Activated CD4-positive, alpha-beta T cell treated with anti-CD3 and anti-CD28 coated beads for 36 hours (primary cell): ENCODE measurements at regions not wholly inside any gene's neighbourhood (a gene's known extent, or its start where the extent isn't known, plus 50 kb on each side); places are given as distances from the start of the nearest gene placed in this dataset.

Experiments
- ATAC-seq: fragments of 200-7000 bp; cut with Tn5 transposase; one replicate; pipeline ENCODE4 v1.10.0; 2021; ENCODE audit warnings: mild to moderate bottlenecking, moderate library complexity
- CTCF ChIA-PET: fragments of 350-600 bp; sonication (Branson Sonifier 250); formaldehyde crosslinking; loops from one replicate; lab custom pipeline; 2021; ENCODE audit warnings: antibody characterized with exemption; lab: Charles Lee
- POLR2A ChIA-PET: fragments of 350-600 bp; sonication (Branson Sonifier 250); formaldehyde crosslinking; loops from one replicate; lab custom pipeline; 2021; ENCODE audit warnings: antibody characterized with exemption, inconsistent platforms; lab: Charles Lee
- DNase-seq: peaks from one replicate; pipeline ENCODE4 v3.0.0-alpha.2; 2020
- H3K27ac Mint-ChIP-seq: one replicate; pipeline ENCODE4 v1.8.0; 2021; ENCODE audit warnings: mixed read lengths
- H3K27me3 Mint-ChIP-seq: one replicate; pipeline ENCODE4 v1.8.0; 2021; ENCODE audit warnings: mixed read lengths
- H3K36me3 Mint-ChIP-seq: one replicate; pipeline ENCODE4 v1.8.0; 2021; ENCODE audit warnings: low read depth, mixed read lengths
- H3K4me1 Mint-ChIP-seq: one replicate; pipeline ENCODE4 v1.8.0; 2021; ENCODE audit warnings: mixed read lengths
- H3K4me3 Mint-ChIP-seq: one replicate; pipeline ENCODE4 v1.8.0; 2021; ENCODE audit warnings: mild to moderate bottlenecking, moderate library complexity, mixed read lengths
- H3K9me3 Mint-ChIP-seq: one replicate; pipeline ENCODE4 v1.8.0; 2021; ENCODE audit warnings: low read depth, mixed read lengths
- intact Hi-C, 2 experiments: fragments of 100-400 bp; cut with DNase I in 1 of 2; cut with micrococcal nuclease in 1 of 2; formaldehyde crosslinking; loops; one replicate each; pipeline versions ENCODE4 v1.14.2 to v1.15.1; 2022 to 2024; cut with DNase I, micrococcal nuclease

DNA sequence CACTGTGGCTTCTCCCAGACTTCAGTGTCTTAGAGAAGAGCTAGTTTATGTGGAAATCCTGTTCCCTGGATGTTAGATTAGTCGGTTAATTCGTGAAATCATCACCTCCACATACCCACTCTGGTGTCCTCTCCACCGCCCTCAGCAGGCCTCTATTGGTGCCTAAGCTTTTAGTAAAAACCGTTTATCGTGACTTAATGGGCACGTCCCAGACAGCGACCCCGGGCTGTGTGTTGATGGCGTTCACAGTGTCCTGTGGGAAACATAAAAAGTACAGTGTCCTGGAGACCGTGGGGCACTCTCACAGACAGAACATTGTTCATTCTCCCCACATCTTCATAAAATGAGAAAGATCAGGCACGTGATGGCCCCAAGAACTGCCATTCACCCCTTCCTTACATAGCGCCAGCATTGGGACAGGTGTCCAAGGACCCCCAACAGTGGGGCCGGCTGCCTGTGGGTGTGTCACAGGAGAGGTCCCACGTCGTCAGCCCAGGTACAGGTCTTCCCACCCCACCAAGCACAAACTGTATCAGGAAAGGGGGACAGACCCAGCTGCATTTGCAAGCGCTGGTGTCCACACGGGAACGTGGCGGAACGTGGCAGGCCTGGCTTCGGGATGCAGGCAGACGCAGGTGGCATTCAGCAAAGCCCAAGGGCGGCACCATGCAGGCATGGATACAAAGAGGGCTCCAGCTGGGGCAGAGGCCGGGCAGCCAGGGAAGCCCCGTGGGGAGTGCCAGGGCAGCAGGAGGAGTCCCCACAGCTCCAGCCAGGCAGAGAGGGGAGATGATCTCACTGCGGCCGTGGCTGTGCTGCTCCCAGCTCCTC, 237.7 kb downstream of the DLL1 start:
- Mint-ChIP-seq H3K4me3 (no peak overlapping the region), H3K27me3 (peaks cover 2% of the 10 kb centered on the region), H3K4me1 (no peaks in the 10 kb centered on the region), H3K27ac (no peak overlapping the region), H3K36me3 (no peaks in the 10 kb centered on the region), H3K9me3 (no peaks in the 10 kb centered on the region)
- ATAC-seq (no peak), DNase-seq (no peak)
- intact Hi-C loops: no loop called here
- ChIA-PET POLR2A (no interaction called here), CTCF (no interaction called here)

GRCh38 chr6:170051229-170052172, 239.4 kb downstream of the DLL1 start:
- H3K4me1 Mint-ChIP-seq: no peaks in the 10 kb centered on the region
- CTCF ChIA-PET: interaction anchor here (0.8 kb wide), 1 partner anchor 173 kb away, joined by 3 read pairs; no protein-coding TSS in a partner anchor
- POLR2A ChIA-PET: no interaction called here
- intact Hi-C loops: no loop called here
- DNase-seq (no peak), ATAC-seq (no peak)
- no peaks in the 10 kb centered on the region for H3K36me3 Mint-ChIP-seq
- H3K27ac Mint-ChIP-seq: no peak overlapping the region
- H3K4me3 Mint-ChIP-seq: no peak overlapping the region
- H3K9me3 Mint-ChIP-seq: no peaks in the 10 kb centered on the region
- peaks cover 2% of the 10 kb centered on the region for H3K27me3 Mint-ChIP-seq

- Mint-ChIP-seq H3K9me3 (no peaks in the 10 kb centered on the region), H3K27ac (no peak overlapping the region), H3K27me3 (peaks cover 2% of the 10 kb centered on the region), H3K36me3 (no peaks in the 10 kb centered on the region), H3K4me3 (no peak overlapping the region), H3K4me1 (no peaks in the 10 kb centered on the region)
- DNase-seq (no peak), ATAC-seq (no peak)
- ChIA-PET CTCF (no interaction called here), POLR2A (no interaction called here)
- intact Hi-C loops: no loop called here
Observed at GRCh38 chr6:170050591-170051041, 240.3 kb downstream of the DLL1 start.

- POLR2A ChIA-PET: no interaction called here
- no peaks in the 10 kb centered on the region for H3K4me1 Mint-ChIP-seq
- no peak overlapping the region for H3K27ac Mint-ChIP-seq
- no peak overlapping the region for H3K4me3 Mint-ChIP-seq
- intact Hi-C loops: no loop called here
- no peaks in the 10 kb centered on the region for H3K9me3 Mint-ChIP-seq
- CTCF ChIA-PET: interaction anchor here (0.8 kb wide), 1 partner anchor 512 kb away, joined by 3 read pairs; no protein-coding TSS in a partner anchor
- no peak for DNase-seq
- H3K27me3 Mint-ChIP-seq: peaks cover 2% of the 10 kb centered on the region
- ATAC-seq: no peak
- H3K36me3 Mint-ChIP-seq: no peaks in the 10 kb centered on the region
Observed at GRCh38 chr6:170049641-170050561, 241.0 kb downstream of the DLL1 start.

- no peak for DNase-seq
- H3K4me1 Mint-ChIP-seq: no peaks in the 10 kb centered on the region
- ChIA-PET POLR2A (no interaction called here), CTCF (interaction anchor here (0.8 kb wide), 1 partner anchor 513 kb away, joined by 3 read pairs; no protein-coding TSS in a partner anchor)
- intact Hi-C loops: no loop called here
- H3K27ac Mint-ChIP-seq: no peak overlapping the region
- peaks cover 2% of the 10 kb centered on the region for H3K27me3 Mint-ChIP-seq
- H3K4me3 Mint-ChIP-seq: no peak overlapping the region
- ATAC-seq: peak; percentile 26
- no peaks in the 10 kb centered on the region for H3K36me3 Mint-ChIP-seq
- no peaks in the 10 kb centered on the region for H3K9me3 Mint-ChIP-seq
Observed at GRCh38 chr6:170048615-170049256, 242.1 kb downstream of the DLL1 start.

DNA sequence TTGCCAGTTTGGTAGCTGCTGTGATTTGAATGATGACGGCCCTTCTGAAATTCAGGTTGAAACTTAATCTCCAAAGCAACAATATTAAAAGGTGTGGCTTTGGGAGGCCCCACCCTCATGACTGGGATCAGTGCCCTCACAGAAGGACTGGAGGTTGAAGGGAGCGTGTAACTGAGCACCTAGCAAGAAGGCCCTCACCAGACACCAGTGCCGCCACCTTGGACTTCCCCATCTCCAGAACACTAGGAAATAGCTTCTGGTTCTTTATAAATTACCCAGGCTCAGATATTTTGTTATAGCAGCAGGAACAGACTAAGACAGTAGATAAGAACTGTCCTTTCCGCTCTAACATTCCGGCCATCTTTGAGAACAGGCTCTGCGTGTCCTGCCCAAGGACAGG, 243.1 kb downstream of the DLL1 start:
- Mint-ChIP-seq H3K4me3 (no peak overlapping the region), H3K27ac (no peak overlapping the region), H3K4me1 (no peaks in the 10 kb centered on the region), H3K27me3 (peaks cover 2% of the 10 kb centered on the region), H3K36me3 (no peaks in the 10 kb centered on the region), H3K9me3 (no peaks in the 10 kb centered on the region)
- POLR2A ChIA-PET: no interaction called here
- CTCF ChIA-PET: no interaction called here
- DNase-seq (no peak), ATAC-seq (no peak)
- intact Hi-C loops: no loop called here

DNA sequence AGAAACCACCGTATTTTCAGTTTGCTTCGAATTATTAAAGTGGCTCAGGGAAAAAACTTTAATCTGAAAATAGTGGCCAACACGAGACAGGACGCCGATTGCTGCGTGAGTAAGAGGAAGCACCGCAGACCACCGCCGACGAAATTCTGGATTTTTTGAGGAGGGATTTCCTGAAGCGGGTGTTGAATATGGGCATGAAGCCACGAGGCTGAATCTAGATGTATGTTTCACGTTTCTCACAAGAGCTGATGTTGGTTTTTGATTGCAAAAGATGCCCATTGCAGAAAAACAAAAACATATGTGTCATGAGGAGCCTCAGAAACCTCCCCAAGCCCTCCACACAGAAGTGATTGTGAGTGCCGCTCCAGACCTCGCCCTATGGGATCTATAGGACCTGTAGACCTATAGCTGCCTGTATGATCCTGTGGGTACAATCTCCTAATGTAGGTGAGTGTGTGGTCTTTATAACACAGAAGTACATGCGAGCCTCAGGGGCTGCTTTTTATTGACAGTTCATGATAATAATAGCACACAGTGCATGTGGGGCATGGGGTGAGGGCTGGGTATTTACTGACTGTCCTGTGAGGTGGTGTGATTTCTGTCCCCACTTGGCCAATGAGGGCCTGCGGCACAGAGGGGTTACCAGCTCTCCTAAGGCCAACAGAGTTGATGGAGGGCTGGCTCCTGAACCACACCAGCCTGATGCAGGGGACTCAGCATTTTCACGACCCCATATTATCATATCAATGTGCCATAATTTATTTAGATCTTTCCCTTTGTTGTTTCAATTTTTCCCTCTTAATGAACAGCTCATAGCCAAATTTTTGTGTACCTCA, 243.9 kb downstream of the DLL1 start:
- no peak for ATAC-seq
- Mint-ChIP-seq H3K9me3 (no peaks in the 10 kb centered on the region), H3K4me1 (no peaks in the 10 kb centered on the region), H3K27me3 (peaks cover 2% of the 10 kb centered on the region), H3K27ac (no peak overlapping the region), H3K4me3 (no peak overlapping the region), H3K36me3 (no peaks in the 10 kb centered on the region)
- POLR2A ChIA-PET: no interaction called here
- CTCF ChIA-PET: interaction anchor here (0.7 kb wide), 1 partner anchor 148 kb away, joined by 4 read pairs; no protein-coding TSS in a partner anchor
- no peak for DNase-seq
- intact Hi-C loops: no loop called here

DNA sequence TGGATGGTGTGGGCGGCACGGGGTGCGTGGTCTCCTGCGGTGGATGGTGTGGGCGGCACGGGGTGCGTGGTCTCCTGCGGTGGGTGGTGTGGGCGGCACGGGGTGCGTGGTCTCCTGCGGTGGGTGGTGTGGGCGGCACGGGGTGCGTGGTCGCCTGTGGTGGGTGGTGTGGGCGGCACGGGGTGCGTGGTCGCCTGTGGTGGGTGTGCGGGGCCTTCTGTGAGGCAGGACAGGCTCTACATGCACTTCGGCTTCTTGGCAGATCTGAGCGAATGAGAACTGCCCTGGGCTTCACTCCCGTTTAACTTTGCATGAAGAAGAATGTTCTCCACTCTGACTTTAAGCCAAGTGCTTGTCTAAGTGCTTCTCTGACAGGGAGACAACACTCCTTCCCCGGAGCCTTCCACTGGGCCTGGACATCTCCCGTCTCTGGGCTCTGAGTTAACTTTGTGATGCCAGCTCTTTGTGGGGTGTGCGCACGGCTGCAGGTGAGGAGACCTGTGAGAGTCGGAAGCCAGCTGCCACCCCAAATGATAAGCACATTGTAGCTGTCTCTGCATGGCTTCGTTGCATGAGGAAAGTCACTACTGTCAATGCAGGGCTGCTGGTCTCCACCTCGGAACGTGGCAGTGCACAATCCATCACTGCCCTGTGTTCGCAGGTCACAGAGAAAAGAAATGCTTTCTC, 244.8 kb downstream of the DLL1 start:
- ATAC-seq: no peak
- intact Hi-C loops: no loop called here
- H3K4me1 Mint-ChIP-seq: no peaks in the 10 kb centered on the region
- no peak overlapping the region for H3K4me3 Mint-ChIP-seq
- CTCF ChIA-PET: no interaction called here
- no peaks in the 10 kb centered on the region for H3K9me3 Mint-ChIP-seq
- H3K36me3 Mint-ChIP-seq: no peaks in the 10 kb centered on the region
- no peak overlapping the region for H3K27ac Mint-ChIP-seq
- peaks cover 2% of the 10 kb centered on the region for H3K27me3 Mint-ChIP-seq
- DNase-seq: no peak
- POLR2A ChIA-PET: no interaction called here

DNA sequence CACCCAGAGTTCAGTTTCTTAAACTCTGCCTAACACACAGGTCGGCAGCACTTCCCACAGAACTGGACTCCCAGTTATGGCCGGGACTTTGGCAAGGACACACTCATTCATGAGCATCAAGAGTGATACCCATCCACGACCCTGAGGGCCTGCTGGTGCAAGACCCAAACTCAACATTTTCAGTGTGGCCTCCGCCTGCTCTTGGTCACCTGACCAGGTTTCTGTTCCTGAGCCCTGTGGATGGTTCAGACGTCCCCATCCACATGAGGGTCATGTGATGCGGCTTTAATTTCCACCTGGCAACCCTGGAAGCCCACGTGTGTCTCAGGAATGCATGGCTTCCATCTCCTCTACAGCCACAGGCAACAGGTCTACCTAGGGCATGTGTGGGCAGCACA, 245.3 kb downstream of the DLL1 start:
- no peak overlapping the region for H3K27ac Mint-ChIP-seq
- peaks cover 2% of the 10 kb centered on the region for H3K27me3 Mint-ChIP-seq
- H3K4me3 Mint-ChIP-seq: no peak overlapping the region
- H3K4me1 Mint-ChIP-seq: no peaks in the 10 kb centered on the region
- CTCF ChIA-PET: no interaction called here
- H3K9me3 Mint-ChIP-seq: no peaks in the 10 kb centered on the region
- no peak for ATAC-seq
- H3K36me3 Mint-ChIP-seq: no peaks in the 10 kb centered on the region
- no peak for DNase-seq
- POLR2A ChIA-PET: no interaction called here
- intact Hi-C loops: no loop called here
